ENCODE measurements at regions not wholly inside any gene's neighbourhood (a gene's known extent, or its start where the extent isn't known, plus 50 kb on each side); places are given as distances from the start of the nearest gene placed in this dataset.

DNA sequence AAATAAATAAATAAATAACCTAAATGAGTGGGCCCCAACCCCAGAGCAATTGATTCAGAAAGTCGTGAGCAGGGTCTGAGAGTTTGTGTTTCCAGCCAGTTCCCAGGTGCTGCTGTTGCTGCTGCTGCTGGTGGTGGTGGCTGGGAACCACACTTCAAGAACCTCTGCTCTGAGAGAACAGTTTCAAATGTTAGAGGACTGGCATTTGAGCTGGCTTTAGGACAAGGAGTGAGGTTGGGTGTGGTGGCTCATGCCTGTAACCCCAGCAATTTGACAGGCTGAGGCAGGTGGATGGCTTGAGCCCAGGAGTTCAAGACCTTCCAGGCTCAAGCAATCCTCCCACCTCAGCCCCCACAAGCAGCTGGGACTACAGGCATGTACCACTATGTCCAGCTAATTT, 123.1 kb upstream of the UBE2E1 start:
- H3K36me3 Mint-ChIP-seq (ENCODE audit: low read depth): no peaks in the 10 kb centered on the region
- TF ChIP-seq, protein P1, sequence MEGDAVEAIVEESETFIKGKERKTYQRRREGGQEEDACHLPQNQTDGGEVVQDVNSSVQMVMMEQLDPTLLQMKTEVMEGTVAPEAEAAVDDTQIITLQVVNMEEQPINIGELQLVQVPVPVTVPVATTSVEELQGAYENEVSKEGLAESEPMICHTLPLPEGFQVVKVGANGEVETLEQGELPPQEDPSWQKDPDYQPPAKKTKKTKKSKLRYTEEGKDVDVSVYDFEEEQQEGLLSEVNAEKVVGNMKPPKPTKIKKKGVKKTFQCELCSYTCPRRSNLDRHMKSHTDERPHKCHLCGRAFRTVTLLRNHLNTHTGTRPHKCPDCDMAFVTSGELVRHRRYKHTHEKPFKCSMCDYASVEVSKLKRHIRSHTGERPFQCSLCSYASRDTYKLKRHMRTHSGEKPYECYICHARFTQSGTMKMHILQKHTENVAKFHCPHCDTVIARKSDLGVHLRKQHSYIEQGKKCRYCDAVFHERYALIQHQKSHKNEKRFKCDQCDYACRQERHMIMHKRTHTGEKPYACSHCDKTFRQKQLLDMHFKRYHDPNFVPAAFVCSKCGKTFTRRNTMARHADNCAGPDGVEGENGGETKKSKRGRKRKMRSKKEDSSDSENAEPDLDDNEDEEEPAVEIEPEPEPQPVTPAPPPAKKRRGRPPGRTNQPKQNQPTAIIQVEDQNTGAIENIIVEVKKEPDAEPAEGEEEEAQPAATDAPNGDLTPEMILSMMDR (IDR thresholded peaks at IDR 0.05): no peak
- no peak overlapping the region for H3K27ac Mint-ChIP-seq (ENCODE audit: unreplicated experiment)
- H3K4me1 Mint-ChIP-seq (ENCODE audit: low read depth): peaks cover 16% of the 10 kb centered on the region
- H3K27me3 Mint-ChIP-seq (ENCODE audit: low read depth): no peaks in the 10 kb centered on the region
- H3K9me3 Mint-ChIP-seq (ENCODE audit: low read depth): peaks cover 10% of the 10 kb centered on the region
- no peak for DNase-seq (ENCODE audit: low spot score)
- no peak overlapping the region for H3K4me3 Mint-ChIP-seq (ENCODE audit: unreplicated experiment)

DNA sequence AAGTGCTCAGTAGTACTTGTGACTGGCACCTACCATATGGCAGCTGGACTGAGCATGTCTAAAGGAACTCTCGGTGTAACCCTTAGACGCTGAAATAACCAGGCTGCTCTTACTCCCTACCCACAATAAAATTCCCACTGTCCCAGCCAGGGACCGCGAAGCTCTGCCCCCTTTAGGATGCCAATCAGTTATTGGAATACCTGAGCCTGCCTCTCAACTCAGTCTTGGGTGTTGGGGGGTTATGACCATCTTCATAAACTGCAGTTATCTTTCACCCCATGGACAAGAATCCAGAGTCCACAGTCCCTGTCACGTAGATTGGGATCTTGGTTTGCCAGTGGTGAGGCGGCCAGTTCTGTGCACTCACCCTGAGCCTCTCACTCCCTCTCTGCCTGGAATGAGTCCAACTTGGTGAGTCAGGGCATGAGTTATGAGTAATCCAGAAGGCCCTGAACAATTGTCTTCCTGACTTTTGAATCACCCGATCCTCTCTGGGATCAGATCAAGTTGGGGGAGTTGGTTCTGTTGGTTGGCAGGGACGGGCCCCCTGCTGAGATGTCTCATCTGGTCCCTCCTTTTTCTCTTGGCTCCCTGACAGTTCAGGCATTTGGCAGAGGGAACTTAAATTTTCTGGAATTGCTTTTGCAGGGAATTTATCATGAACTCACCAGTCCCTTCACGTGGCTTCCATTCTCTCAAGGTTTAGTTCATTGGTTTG, 120.1 kb upstream of the UBE2E1 start:
- TF ChIP-seq, protein P1 (IDR thresholded peaks at IDR 0.05): peak; percentile 24
- Mint-ChIP-seq H3K4me3 (ENCODE audit: unreplicated experiment) (no peak overlapping the region), H3K9me3 (ENCODE audit: low read depth) (peaks cover 16% of the 10 kb centered on the region), H3K27me3 (ENCODE audit: low read depth) (no peaks in the 10 kb centered on the region), H3K27ac (ENCODE audit: unreplicated experiment) (peak overlapping the region; percentile 92), H3K36me3 (ENCODE audit: low read depth) (no peaks in the 10 kb centered on the region), H3K4me1 (ENCODE audit: low read depth) (peaks cover 16% of the 10 kb centered on the region)
- no peak for DNase-seq (ENCODE audit: low spot score)

DNA sequence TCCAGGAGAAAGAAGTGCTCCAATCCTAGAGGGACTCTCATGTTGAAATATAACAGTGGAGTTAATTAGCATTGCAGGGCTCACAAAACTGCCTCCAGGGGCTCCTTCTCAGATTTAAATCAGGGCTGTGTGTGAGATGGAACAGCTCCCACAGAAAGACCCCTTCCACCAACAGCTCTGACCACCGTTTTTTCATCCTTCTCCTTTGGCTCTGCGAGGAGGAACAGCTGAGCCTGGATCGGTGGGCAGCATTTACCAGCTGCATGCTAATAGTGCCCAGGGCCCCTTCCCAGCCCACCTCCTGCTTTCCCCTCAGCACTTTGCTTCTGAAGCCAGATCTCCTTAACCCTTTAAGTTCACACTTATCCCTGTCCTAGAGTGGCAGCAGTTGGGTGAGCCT, 119.2 kb upstream of the UBE2E1 start:
- Mint-ChIP-seq H3K27ac (ENCODE audit: unreplicated experiment) (peak overlapping the region; percentile 92), H3K36me3 (ENCODE audit: low read depth) (no peaks in the 10 kb centered on the region), H3K4me1 (ENCODE audit: low read depth) (peaks cover 16% of the 10 kb centered on the region), H3K27me3 (ENCODE audit: low read depth) (no peaks in the 10 kb centered on the region), H3K4me3 (ENCODE audit: unreplicated experiment) (no peak overlapping the region), H3K9me3 (ENCODE audit: low read depth) (peaks cover 16% of the 10 kb centered on the region)
- DNase-seq (ENCODE audit: low spot score): no peak
- TF ChIP-seq, protein P1 (IDR thresholded peaks at IDR 0.05): no peak

DNA sequence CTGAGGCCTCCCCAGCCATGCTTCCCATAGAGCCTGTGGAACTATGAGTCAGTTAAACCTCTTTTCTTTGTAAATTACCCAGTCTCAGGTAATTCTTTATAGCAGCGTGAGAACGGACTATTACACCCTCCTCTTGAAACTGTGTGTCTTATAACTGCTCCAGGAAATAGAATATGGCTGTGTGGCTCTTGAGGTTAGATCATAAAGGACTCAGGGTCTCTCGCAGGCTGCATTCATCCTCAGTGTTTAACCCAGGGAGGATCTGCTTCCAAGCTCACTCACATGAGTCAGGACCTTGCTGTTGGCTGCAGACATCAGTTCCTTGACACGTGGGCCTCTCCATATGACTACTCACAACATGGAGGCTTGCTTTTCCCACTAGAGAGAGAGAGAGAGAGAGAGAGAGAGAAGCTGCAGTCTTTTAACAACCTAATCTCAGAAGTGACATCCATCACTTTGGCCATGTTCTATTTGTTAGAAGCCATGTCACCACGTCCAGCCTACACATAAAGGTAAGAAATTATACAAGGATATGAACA, 114.3 kb upstream of the UBE2E1 start:
- TF ChIP-seq, protein P1 (IDR thresholded peaks at IDR 0.05): no peak
- H3K27me3 Mint-ChIP-seq (ENCODE audit: low read depth): no peaks in the 10 kb centered on the region
- peaks cover 6% of the 10 kb centered on the region for H3K4me1 Mint-ChIP-seq (ENCODE audit: low read depth)
- H3K27ac Mint-ChIP-seq (ENCODE audit: unreplicated experiment): no peak overlapping the region
- H3K9me3 Mint-ChIP-seq (ENCODE audit: low read depth): peaks cover 12% of the 10 kb centered on the region
- DNase-seq (ENCODE audit: low spot score): no peak
- H3K36me3 Mint-ChIP-seq (ENCODE audit: low read depth): no peaks in the 10 kb centered on the region
- no peak overlapping the region for H3K4me3 Mint-ChIP-seq (ENCODE audit: unreplicated experiment)

DNA sequence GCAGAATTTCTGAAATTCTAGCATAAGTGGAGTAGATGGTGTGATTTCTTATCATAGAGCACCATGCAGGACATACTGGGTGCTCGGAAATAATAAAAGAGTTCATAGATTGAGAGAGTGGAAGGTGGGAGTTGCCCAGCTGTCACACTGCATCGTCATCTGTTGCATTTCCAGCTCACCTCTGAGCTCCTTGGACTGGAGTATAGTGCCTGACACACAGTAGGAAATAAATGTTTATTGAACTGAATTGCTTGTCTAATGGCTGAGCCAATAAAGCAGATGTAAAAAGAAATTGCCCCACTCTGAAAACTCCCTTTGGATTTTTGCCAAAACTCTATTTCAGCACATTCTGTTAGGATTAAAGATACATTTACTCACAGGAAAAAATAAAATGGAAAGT, 108.9 kb upstream of the UBE2E1 start:
- DNase-seq (ENCODE audit: low spot score): no peak
- no peaks in the 10 kb centered on the region for H3K36me3 Mint-ChIP-seq (ENCODE audit: low read depth)
- H3K9me3 Mint-ChIP-seq (ENCODE audit: low read depth): no peaks in the 10 kb centered on the region
- H3K27me3 Mint-ChIP-seq (ENCODE audit: low read depth): no peaks in the 10 kb centered on the region
- no peak overlapping the region for H3K4me3 Mint-ChIP-seq (ENCODE audit: unreplicated experiment)
- peaks cover 9% of the 10 kb centered on the region for H3K4me1 Mint-ChIP-seq (ENCODE audit: low read depth)
- TF ChIP-seq, protein P1 (IDR thresholded peaks at IDR 0.05): no peak
- no peak overlapping the region for H3K27ac Mint-ChIP-seq (ENCODE audit: unreplicated experiment)

All from chondrocyte (in vitro differentiated cells).